ENCODE measurements at regions not wholly inside any gene's neighbourhood (a gene's known extent, or its start where the extent isn't known, plus 50 kb on each side); places are given as distances from the start of the nearest gene placed in this dataset.

GRCh38 chr4:167713756-167714155, 378.6 kb upstream of the ANXA10 start:
- DNase-seq, result no peak
- Mint-ChIP-seq H3K4me1 (no peaks in the 10 kb centered on the region), H3K27me3 (no peaks in the 10 kb centered on the region), H3K9me3 (peaks cover 3 to 4% of the 10 kb centered on the region in 2 donors), H3K27ac (no peak overlapping the region), H3K4me3 (no peak overlapping the region)
- ATAC-seq, result no peak

GRCh38 chr4:167715176-167715575, 377.2 kb upstream of the ANXA10 start:
- H3K9me3 Mint-ChIP-seq, result peaks cover 3 to 4% of the 10 kb centered on the region in 2 donors
- DNase-seq (no peak), ATAC-seq (no peak)
- no peak overlapping the region for H3K27ac Mint-ChIP-seq
- no peaks in the 10 kb centered on the region for H3K4me1 Mint-ChIP-seq
- H3K4me3 Mint-ChIP-seq, result no peak overlapping the region
- H3K27me3 Mint-ChIP-seq, result no peaks in the 10 kb centered on the region

DNA sequence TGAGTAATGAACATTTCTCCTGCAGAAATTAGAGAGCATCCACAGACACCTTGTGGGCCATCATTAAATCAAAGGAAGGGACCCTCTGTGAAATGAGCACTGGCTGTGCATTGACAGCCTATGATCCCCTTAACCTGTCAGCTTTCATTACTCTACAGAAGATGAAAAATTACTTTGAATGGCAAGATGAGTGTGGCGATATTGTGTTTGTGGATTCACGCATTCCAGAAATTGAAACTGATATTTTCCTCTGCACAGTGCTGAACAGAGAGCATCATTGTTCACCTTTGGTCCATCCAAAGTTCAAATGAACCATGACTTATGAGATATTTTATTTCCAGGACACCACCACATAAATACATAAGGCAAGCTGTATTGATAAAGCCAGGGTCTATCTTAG, 374.8 kb upstream of the ANXA10 start:
- DNase-seq (no peak), ATAC-seq (no peak)
- Mint-ChIP-seq H3K4me3 (no peak overlapping the region), H3K4me1 (no peaks in the 10 kb centered on the region), H3K9me3 (peaks cover 4 to 8% of the 10 kb centered on the region in 2 donors), H3K27ac (no peak overlapping the region), H3K27me3 (no peaks in the 10 kb centered on the region)

DNA sequence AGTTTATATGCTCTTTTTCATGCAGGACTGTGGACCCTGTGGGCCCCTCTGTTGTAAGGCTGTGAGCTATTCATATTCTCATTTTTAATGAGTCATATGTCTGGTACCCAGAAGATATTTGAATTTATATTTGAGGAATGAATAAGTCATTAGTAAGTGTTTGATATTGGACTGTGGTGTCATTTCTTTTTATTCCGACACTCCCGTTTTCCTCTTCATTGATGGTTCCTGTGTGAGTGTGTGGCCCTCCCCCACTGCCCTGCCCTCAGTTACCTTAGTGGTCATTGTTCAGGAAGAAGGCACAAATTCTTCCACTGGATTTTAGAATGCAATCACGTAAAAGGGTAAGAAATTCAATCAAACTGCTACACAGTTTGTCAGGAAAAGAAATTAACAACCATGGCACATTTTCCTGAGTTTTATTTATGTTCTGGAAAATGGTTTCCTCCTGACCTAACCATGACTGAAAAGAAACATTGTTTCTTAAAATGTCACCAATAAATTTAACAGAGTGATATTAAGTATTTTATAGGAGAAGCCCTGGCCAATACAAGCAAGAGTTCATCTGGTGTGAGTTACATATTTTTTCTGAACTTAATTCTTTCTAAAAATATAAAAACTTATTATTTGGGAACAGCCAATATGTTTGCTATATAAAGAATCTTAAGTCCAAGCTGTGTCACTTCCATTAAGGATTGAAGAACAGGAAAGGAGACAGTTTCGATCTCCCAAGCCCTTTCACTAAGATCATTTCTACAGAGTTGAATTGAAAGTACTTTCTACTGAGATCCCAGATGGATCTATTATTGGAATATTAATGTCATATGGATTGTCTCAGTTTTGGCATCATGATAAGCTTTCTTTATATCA, 370.5 kb upstream of the ANXA10 start:
- no peak for ATAC-seq
- peaks cover 5 to 12% of the 10 kb centered on the region in 2 donors for H3K9me3 Mint-ChIP-seq
- no peak for DNase-seq

GRCh38 chr4:167722487-167722808, 369.9 kb upstream of the ANXA10 start:
- Mint-ChIP-seq H3K4me3 (no peak overlapping the region), H3K9me3 (peaks cover 5 to 12% of the 10 kb centered on the region in 2 donors), H3K27me3 (no peaks in the 10 kb centered on the region), H3K4me1 (no peaks in the 10 kb centered on the region), H3K27ac (no peak overlapping the region)
- DNase-seq, result no peak
- ATAC-seq, result no peak

More for the DNA sequence above, 370.5 kb upstream of the ANXA10 start:
- no peaks in the 10 kb centered on the region for H3K4me1 Mint-ChIP-seq
- H3K27ac Mint-ChIP-seq, result no peak overlapping the region
- H3K4me3 Mint-ChIP-seq, result no peak overlapping the region
- no peaks in the 10 kb centered on the region for H3K27me3 Mint-ChIP-seq

DNA sequence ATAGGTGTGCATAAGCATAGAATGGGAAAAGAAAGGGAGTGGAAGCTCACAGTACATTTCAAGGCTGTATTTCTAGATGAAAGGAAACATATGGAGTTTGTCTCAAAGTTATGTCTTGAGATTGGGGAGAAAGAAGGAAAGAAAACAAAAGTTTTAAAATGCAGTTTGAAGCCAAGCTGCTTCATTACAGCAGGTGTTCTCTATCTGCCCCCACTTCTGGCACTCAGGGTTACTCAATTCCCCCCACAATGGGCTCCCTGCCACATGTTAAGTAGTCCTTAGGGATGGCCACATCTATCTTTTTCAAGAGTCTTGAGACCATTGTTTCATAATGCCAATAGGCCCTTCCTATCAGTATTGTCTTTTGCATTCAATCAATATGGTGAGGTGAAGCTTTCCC, 367.4 kb upstream of the ANXA10 start:
- H3K27me3 Mint-ChIP-seq, result no peaks in the 10 kb centered on the region
- peaks cover 17 to 26% of the 10 kb centered on the region in 2 donors for H3K9me3 Mint-ChIP-seq
- no peak overlapping the region for H3K4me3 Mint-ChIP-seq
- H3K27ac Mint-ChIP-seq, result no peak overlapping the region
- ATAC-seq (no peak), DNase-seq (no peak)
- no peaks in the 10 kb centered on the region for H3K4me1 Mint-ChIP-seq

DNA sequence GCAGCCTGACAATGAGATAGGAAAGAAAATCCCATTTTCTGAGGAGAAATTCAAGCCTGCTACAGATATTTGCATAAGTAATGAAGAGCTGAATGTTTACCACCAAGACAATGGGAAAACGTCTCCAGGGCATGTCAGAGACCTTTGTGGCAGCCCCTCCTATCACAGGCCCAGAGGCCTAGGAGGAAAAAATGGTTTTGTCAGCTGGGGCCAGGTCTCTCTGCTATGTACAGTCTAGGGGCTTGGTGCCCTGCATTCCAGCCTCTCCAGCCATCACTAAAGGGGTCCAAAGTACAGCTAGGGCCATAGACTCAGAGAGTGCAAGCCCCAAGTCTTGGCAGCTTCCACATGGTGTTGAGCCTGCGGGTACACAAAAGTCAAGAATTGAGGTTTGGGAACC, 361.6 kb upstream of the ANXA10 start:
- no peaks in the 10 kb centered on the region for H3K4me1 Mint-ChIP-seq
- H3K4me3 Mint-ChIP-seq, result no peak overlapping the region
- DNase-seq, result no peak
- no peak for ATAC-seq
- H3K27me3 Mint-ChIP-seq, result no peaks in the 10 kb centered on the region
- no peak overlapping the region for H3K27ac Mint-ChIP-seq
- H3K9me3 Mint-ChIP-seq, result peaks cover 33 to 38% of the 10 kb centered on the region in 2 donors

DNA sequence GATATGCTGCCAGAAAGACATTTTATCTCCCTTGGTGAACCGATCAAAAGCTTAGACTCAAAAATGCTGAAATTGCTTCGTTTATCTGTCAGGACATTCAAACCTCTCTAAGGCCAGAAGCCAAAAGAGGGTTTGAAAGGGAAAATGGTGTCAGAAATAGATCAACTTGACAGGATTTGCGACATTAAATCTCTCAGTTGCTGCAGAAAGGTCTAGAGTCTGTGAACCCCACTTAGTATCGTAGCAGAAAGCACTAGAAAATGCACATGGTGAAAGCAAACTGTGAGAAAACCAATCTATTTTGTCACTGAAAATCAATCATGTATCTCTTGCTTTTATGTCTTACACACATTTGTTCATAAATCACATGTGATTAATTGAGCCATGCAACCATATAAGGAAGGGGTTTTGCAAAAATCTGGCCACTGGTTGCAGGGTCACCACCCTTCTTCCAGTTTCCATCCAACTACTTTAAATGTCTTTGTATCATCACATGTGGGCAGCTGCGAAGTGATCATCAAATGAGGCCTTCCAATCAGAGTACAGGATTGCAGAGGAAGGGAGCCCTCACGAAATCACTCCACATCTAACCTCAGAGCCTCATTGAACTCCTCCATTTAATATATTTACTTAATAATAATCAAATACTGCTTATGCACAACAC, 347.2 kb upstream of the ANXA10 start:
- no peak overlapping the region for H3K27ac Mint-ChIP-seq
- no peak for ATAC-seq
- H3K4me3 Mint-ChIP-seq, result no peak overlapping the region
- no peaks in the 10 kb centered on the region for H3K27me3 Mint-ChIP-seq
- H3K4me1 Mint-ChIP-seq, result no peaks in the 10 kb centered on the region
- H3K9me3 Mint-ChIP-seq, result no peaks in the 10 kb centered on the region
- DNase-seq, result no peak

- no peak for ATAC-seq
- no peak for DNase-seq
- Mint-ChIP-seq H3K4me1 (no peaks in the 10 kb centered on the region), H3K9me3 (peaks cover 4 to 26% of the 10 kb centered on the region in 2 donors), H3K4me3 (no peak overlapping the region), H3K27ac (no peak overlapping the region), H3K27me3 (no peaks in the 10 kb centered on the region)
Observed at GRCh38 chr4:167767281-167767680, 325.1 kb upstream of the ANXA10 start.

DNA sequence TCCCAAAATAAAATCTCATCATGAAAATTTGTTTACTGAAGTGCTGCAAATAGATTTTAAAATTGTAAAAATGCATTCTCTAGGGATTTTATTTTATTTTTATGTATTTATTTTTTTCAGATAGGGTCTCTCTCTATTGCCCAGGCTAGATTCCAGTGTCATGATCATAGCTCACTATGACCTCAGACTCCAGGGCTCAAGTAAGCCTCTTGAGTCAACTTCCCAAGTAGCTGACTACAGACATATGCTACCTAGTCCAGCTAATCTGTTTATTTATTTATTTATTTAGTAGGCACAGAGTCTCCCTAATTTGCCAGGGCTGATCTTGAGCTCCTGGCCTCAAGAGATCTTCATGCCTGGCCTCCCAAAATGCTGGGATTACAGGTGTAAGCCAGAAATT, 317.7 kb upstream of the ANXA10 start:
- H3K4me1 Mint-ChIP-seq, result no peaks in the 10 kb centered on the region
- no peaks in the 10 kb centered on the region for H3K27me3 Mint-ChIP-seq
- H3K9me3 Mint-ChIP-seq, result peaks cover 10 to 24% of the 10 kb centered on the region in 2 donors
- ATAC-seq, result no peak
- no peak overlapping the region for H3K27ac Mint-ChIP-seq
- DNase-seq, result no peak
- no peak overlapping the region for H3K4me3 Mint-ChIP-seq

DNA sequence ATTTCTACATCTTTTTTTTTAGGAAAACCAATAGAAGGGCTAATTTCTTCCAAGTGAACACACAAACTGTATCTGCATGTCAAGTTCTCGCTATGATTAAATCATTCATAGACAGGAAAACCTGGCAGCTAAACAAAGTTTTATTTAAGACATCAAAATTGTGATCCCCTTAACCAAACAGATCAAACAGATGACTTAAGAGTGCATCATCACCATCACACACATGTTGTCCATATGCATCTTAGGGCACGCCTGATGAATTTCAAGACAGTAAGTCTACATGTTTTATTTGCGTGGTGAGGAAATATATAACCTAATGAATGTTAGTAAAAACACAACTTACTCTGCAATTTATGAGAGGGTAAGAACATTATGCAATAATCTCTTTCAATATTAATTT, 317.0 kb upstream of the ANXA10 start:
- Mint-ChIP-seq H3K4me1 (no peaks in the 10 kb centered on the region), H3K27me3 (no peaks in the 10 kb centered on the region), H3K4me3 (no peak overlapping the region), H3K9me3 (peaks cover 13 to 25% of the 10 kb centered on the region in 2 donors), H3K27ac (no peak overlapping the region)
- ATAC-seq (no peak), DNase-seq (no peak)

- peak overlapping the region in 1 of 2 donors; percentile 69 for H3K27ac Mint-ChIP-seq
- DNase-seq (no peak), ATAC-seq (no peak)
- no peaks in the 10 kb centered on the region for H3K27me3 Mint-ChIP-seq
- no peak overlapping the region for H3K4me3 Mint-ChIP-seq
- no peaks in the 10 kb centered on the region for H3K4me1 Mint-ChIP-seq
- H3K9me3 Mint-ChIP-seq, result peaks cover 18 to 26% of the 10 kb centered on the region in 2 donors
Observed at GRCh38 chr4:167779280-167779679, 313.1 kb upstream of the ANXA10 start.

DNA sequence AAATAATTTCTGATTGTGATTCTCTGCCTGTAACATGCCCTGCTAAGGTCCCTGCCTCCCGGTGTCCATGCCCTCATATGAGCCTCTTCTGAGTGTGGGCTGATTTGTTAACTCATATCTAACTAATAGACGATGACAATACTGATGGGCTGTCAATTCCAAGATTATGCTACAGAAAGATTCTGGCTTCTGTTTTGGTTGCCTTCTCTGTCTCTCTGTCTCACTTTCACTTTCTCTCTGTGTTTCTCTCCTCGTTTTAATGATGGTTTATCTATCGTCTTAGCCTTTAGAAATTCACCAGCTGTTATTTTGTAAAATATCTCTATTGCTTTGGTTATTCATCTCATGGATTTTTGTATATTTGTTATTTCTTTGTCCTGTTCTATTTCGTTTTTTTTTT, 312.5 kb upstream of the ANXA10 start:
- no peak overlapping the region for H3K27ac Mint-ChIP-seq
- H3K4me1 Mint-ChIP-seq, result no peaks in the 10 kb centered on the region
- DNase-seq (no peak), ATAC-seq (no peak)
- H3K4me3 Mint-ChIP-seq, result no peak overlapping the region
- no peaks in the 10 kb centered on the region for H3K27me3 Mint-ChIP-seq
- peaks cover 18 to 26% of the 10 kb centered on the region in 2 donors for H3K9me3 Mint-ChIP-seq

DNA sequence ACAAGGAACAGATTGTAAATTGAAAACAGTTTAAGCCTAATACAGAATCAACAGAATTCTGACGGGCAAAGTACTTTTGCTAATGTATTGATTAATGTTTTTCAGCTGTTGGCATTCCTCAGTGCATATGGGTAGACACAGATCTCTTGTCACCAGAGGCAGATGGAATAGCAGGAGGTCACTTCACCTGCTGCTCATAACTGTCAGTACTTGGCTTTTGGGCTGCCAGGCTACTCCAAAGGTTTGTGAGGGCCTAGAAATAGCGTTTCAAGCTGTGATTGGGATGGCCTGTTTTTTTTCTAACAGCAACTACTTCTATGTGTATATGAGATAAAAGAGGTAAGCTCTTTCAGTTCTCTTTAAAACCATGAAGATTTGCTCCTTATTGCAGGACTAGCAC, 307.5 kb upstream of the ANXA10 start:
- no peak overlapping the region for H3K4me3 Mint-ChIP-seq
- DNase-seq (no peak), ATAC-seq (no peak)
- no peak overlapping the region for H3K27ac Mint-ChIP-seq
- peaks cover 10% of the 10 kb centered on the region in 2 donors for H3K9me3 Mint-ChIP-seq
- no peaks in the 10 kb centered on the region for H3K4me1 Mint-ChIP-seq
- no peaks in the 10 kb centered on the region for H3K27me3 Mint-ChIP-seq

DNA sequence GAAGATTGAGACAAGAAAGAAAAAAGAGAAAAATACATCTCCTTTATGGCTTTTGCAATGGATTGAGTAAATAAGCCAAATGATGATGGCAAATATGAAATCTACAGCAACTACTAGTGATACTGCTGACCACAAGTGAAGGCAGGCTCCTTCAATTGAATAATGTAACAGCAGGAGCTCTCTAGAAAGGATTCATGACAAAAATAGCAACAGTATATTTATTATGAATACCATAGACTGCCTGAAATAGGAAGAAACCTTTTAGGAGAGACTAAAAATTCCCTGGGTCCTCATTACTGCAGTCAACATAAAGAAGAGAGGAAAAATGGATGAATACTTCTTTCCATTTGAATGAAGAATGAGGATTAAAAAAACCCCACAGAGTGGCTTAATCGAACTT, 306.8 kb upstream of the ANXA10 start:
- H3K27ac Mint-ChIP-seq, result no peak overlapping the region
- peaks cover 8 to 9% of the 10 kb centered on the region in 2 donors for H3K9me3 Mint-ChIP-seq
- ATAC-seq (no peak), DNase-seq (no peak)
- H3K27me3 Mint-ChIP-seq, result no peaks in the 10 kb centered on the region
- no peaks in the 10 kb centered on the region for H3K4me1 Mint-ChIP-seq
- H3K4me3 Mint-ChIP-seq, result no peak overlapping the region

DNA sequence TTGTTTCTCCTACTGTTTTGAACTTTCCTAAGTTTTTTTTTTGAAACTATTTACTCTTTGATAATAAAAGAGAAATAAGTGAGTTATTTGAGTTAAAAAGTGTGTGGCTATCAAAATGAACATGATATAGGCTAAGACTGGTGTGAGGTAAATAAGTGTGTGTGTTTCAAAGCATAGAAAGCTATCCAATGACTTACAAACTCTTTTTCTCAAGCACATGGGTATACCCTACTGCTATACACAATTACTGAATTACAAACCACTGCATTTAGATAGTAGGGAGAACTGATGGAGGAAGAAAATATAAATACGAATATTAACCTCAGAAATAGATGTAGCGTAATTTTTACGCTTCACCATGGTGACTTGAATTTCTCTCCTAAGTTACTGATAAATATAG, 305.8 kb upstream of the ANXA10 start:
- Mint-ChIP-seq H3K4me3 (no peak overlapping the region), H3K4me1 (no peaks in the 10 kb centered on the region), H3K9me3 (peaks cover 5 to 7% of the 10 kb centered on the region in 2 donors), H3K27me3 (no peaks in the 10 kb centered on the region), H3K27ac (no peak overlapping the region)
- ATAC-seq (peak; percentile 53), DNase-seq (no peak)

All from stimulated activated naive CD8-positive, alpha-beta T cell treated with anti-CD3 and anti-CD28 coated beads, Interleukin-15, amount 100 ng/mL, for 72 hours (primary cell).